ENCODE measurements at regions not wholly inside any gene's neighbourhood (a gene's known extent, or its start where the extent isn't known, plus 50 kb on each side); places are given as distances from the start of the nearest gene placed in this dataset.

GRCh38 chr12:111041091-111041490, 120.7 kb upstream of the MYL2 start:
- ATAC-seq (no peak), DNase-seq (no peak)
- intact Hi-C loops (cut with DNase I, micrococcal nuclease) = no loop called here

GRCh38 chr12:111040690-111041089, 120.3 kb upstream of the MYL2 start:
- DNase-seq (no peak), ATAC-seq (no peak)
- intact Hi-C loops (cut with DNase I, micrococcal nuclease) = no loop called here

- intact Hi-C loops (cut with DNase I, micrococcal nuclease) = no loop called here
- no peak for ATAC-seq
Measured at GRCh38 chr12:111038941-111039340, 118.6 kb upstream of the MYL2 start.

GRCh38 chr12:111038077-111038476, 117.7 kb upstream of the MYL2 start:
- ATAC-seq (no peak), DNase-seq (no peak)
- intact Hi-C loops (cut with DNase I, micrococcal nuclease) = no loop called here

More at GRCh38 chr12:111038941-111039340, 118.6 kb upstream of the MYL2 start:
- no peak for DNase-seq

GRCh38 chr12:111037047-111037446, 116.7 kb upstream of the MYL2 start:
- intact Hi-C loops (cut with DNase I, micrococcal nuclease) = no loop called here
- DNase-seq = no peak
- ATAC-seq = no peak

GRCh38 chr12:111035578-111036301, 115.4 kb upstream of the MYL2 start:
- no peak for ATAC-seq
- intact Hi-C loops (cut with DNase I, micrococcal nuclease) = no loop called here
- no peak for DNase-seq

GRCh38 chr12:111034886-111035577, 114.7 kb upstream of the MYL2 start:
- no peak for ATAC-seq
- DNase-seq = no peak
- intact Hi-C loops (cut with DNase I, micrococcal nuclease) = no loop called here

- DNase-seq = no peak
- intact Hi-C loops (cut with DNase I, micrococcal nuclease) = no loop called here
- ATAC-seq = no peak
Measured at GRCh38 chr12:111034083-111034885, 113.9 kb upstream of the MYL2 start, which contains the start of gene CUX2. Gene CUX2, plus strand, starts transcription at chr12:111034165.

GRCh38 chr12:111033281-111034082, 113.1 kb upstream of the MYL2 start:
- ATAC-seq (no peak), DNase-seq (no peak)
- intact Hi-C loops (cut with DNase I, micrococcal nuclease) = no loop called here

GRCh38 chr12:111032591-111032919, 112.2 kb upstream of the MYL2 start:
- DNase-seq (no peak), ATAC-seq (no peak)
- intact Hi-C loops (cut with DNase I, micrococcal nuclease) = no loop called here

- ATAC-seq (no peak), DNase-seq (no peak)
- intact Hi-C loops (cut with DNase I, micrococcal nuclease) = no loop called here
Measured at GRCh38 chr12:111031916-111032590, 111.7 kb upstream of the MYL2 start.

- DNase-seq (no peak), ATAC-seq (no peak)
- intact Hi-C loops (cut with DNase I, micrococcal nuclease) = no loop called here
Measured at GRCh38 chr12:111030800-111031199, 110.4 kb upstream of the MYL2 start.

- ATAC-seq (no peak), DNase-seq (no peak)
- intact Hi-C loops (cut with DNase I, micrococcal nuclease) = no loop called here
Measured at GRCh38 chr12:111029732-111030131, 109.4 kb upstream of the MYL2 start.

GRCh38 chr12:111029305-111029704, 108.9 kb upstream of the MYL2 start:
- intact Hi-C loops (cut with DNase I, micrococcal nuclease) = no loop called here
- no peak for DNase-seq
- no peak for ATAC-seq

GRCh38 chr12:111028830-111029229, 108.5 kb upstream of the MYL2 start:
- ATAC-seq = no peak
- intact Hi-C loops (cut with DNase I, micrococcal nuclease) = no loop called here
- no peak for DNase-seq

- DNase-seq (no peak), ATAC-seq (no peak)
- intact Hi-C loops (cut with DNase I, micrococcal nuclease) = no loop called here
Measured at GRCh38 chr12:111027431-111027830, 107.1 kb upstream of the MYL2 start.

GRCh38 chr12:111025792-111026430, 105.5 kb upstream of the MYL2 start:
- intact Hi-C loops (cut with DNase I, micrococcal nuclease) = no loop called here
- ATAC-seq (no peak), DNase-seq (no peak)

- ATAC-seq (no peak), DNase-seq (no peak)
- intact Hi-C loops (cut with DNase I, micrococcal nuclease) = no loop called here
Measured at GRCh38 chr12:111025301-111025700, 104.9 kb upstream of the MYL2 start.

Measured in left colon (tissue), 2 donors.